ENCODE measurements at regions not wholly inside any gene's neighbourhood (a gene's known extent, or its start where the extent isn't known, plus 50 kb on each side); places are given as distances from the start of the nearest gene placed in this dataset.

DNA sequence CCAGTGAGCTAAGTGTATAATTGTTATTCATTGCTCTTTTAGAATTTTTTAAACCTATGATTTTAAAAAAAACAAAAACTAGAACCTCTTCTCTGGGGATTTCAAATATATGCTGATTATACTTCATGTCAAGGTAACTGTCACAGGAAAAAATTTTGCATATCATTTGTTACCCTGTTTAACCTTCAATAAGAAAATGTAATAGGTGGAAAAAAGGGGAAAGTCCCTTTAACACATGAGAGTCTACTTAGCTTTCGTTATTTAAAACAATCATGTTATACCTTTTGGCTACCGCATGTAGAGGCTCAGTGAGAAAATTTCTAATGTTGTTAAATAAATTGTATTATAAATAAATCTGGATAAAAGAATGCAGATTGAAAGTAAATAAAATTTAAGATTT, 190.1 kb upstream of the AKR1E2 start:
- peaks cover 6 to 17% of the 10 kb centered on the region in 2 donors for H3K4me1 ChIP-seq (ENCODE audit: control insufficient read depth in 1 of 2, low read depth in 2 of 2)
- H3K27me3 ChIP-seq (replicated peaks; ENCODE audit: insufficient read depth), result no peaks in the 10 kb centered on the region
- H3K9me3 ChIP-seq, result no peaks in the 10 kb centered on the region
- H3K27ac ChIP-seq, result no peak overlapping the region
- no peak overlapping the region for H3K4me3 ChIP-seq
- no peaks in the 10 kb centered on the region for H3K36me3 ChIP-seq
- TF ChIP-seq, protein P1, sequence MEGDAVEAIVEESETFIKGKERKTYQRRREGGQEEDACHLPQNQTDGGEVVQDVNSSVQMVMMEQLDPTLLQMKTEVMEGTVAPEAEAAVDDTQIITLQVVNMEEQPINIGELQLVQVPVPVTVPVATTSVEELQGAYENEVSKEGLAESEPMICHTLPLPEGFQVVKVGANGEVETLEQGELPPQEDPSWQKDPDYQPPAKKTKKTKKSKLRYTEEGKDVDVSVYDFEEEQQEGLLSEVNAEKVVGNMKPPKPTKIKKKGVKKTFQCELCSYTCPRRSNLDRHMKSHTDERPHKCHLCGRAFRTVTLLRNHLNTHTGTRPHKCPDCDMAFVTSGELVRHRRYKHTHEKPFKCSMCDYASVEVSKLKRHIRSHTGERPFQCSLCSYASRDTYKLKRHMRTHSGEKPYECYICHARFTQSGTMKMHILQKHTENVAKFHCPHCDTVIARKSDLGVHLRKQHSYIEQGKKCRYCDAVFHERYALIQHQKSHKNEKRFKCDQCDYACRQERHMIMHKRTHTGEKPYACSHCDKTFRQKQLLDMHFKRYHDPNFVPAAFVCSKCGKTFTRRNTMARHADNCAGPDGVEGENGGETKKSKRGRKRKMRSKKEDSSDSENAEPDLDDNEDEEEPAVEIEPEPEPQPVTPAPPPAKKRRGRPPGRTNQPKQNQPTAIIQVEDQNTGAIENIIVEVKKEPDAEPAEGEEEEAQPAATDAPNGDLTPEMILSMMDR (IDR thresholded peaks at IDR 0.05), result no peak
- DNase-seq (ENCODE audit: low spot score), result no peak
- no peak for ATAC-seq (ENCODE audit: insufficient number of reproducible peaks, low FRiP score, low read depth)

DNA sequence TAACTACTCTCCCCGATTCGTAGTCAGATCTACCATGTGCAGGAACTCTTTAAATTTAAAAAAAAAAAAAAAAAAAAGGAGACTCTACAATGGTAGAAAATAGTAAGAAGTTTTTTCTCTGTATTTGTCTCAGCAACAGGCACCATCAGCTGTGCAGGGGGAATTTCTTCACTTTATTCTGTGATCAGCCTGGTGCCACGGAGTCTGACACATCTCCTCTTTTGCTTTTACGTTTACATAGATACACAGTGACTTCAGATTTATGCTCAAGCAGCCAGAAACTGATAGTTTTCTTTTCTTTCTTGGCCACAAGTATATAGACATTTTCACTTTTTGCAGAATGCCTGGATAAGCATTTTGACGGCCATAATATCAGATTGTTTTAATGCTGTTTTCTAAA, 190.6 kb upstream of the AKR1E2 start:
- Histone ChIP-seq H3K4me3 (no peak overlapping the region), H3K4me1 (ENCODE audit: control insufficient read depth in 1 of 2, low read depth in 2 of 2) (peaks cover 1 to 12% of the 10 kb centered on the region in 2 donors), H3K27ac (no peak overlapping the region), H3K27me3 (replicated peaks; ENCODE audit: insufficient read depth) (no peaks in the 10 kb centered on the region), H3K9me3 (no peaks in the 10 kb centered on the region), H3K36me3 (no peaks in the 10 kb centered on the region)
- TF ChIP-seq, protein P1 (IDR thresholded peaks at IDR 0.05), result no peak
- ATAC-seq (ENCODE audit: insufficient number of reproducible peaks, low FRiP score, low read depth) (no peak), DNase-seq (ENCODE audit: low spot score) (no peak)

DNA sequence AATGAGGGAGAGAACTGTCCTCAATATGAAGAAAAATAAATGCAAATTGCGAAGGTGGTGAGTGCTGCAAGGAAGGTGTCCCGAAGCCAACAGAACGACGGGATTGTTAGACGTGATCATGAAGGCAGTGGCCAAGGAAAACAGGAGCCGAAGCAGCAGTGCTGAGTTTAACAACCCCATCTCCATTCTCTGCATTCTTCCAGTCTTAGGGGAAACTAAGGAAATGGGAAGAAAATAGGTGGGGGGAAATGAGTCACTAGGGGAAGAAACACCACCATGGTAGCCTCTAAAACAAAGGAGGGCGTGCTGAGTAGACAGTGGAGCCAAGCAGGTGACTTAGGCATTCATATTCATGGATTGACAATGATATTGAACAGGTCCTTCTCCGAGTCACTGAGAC, 192.2 kb upstream of the AKR1E2 start:
- TF ChIP-seq, protein P1 (IDR thresholded peaks at IDR 0.05), result no peak

DNA sequence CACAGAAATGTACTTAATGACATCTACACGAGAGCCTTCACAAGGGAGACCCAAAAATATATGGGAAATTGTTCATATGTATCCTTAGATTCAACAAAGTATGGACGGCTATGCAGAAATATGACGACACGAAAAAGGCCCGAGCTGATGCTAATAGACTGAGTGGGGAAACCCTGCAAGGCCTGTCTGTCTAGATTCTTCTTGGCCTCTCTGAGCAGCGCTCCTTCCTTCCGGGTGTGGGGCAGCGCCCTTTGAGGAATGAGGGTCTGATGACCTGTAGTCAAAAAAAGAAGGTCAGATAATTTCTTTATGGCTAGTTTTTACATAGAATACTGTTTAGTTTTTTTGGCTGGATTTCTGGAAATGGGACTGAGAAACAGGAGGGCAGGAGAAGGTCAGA, 192.8 kb upstream of the AKR1E2 start:
- TF ChIP-seq, protein P1 (IDR thresholded peaks at IDR 0.05), result no peak
- Histone ChIP-seq H3K36me3 (no peaks in the 10 kb centered on the region), H3K4me3 (no peak overlapping the region), H3K9me3 (no peaks in the 10 kb centered on the region), H3K27me3 (replicated peaks; ENCODE audit: insufficient read depth) (no peaks in the 10 kb centered on the region), H3K27ac (no peak overlapping the region), H3K4me1 (ENCODE audit: control insufficient read depth in 1 of 2, low read depth in 2 of 2) (no peaks in the 10 kb centered on the region)
- ATAC-seq (ENCODE audit: insufficient number of reproducible peaks, low FRiP score, low read depth) (no peak), DNase-seq (ENCODE audit: low spot score) (no peak)

More for the DNA sequence above, 192.2 kb upstream of the AKR1E2 start:
- DNase-seq (ENCODE audit: low spot score) (no peak), ATAC-seq (ENCODE audit: insufficient number of reproducible peaks, low FRiP score, low read depth) (no peak)
- Histone ChIP-seq H3K27me3 (replicated peaks; ENCODE audit: insufficient read depth) (no peaks in the 10 kb centered on the region), H3K4me3 (no peak overlapping the region), H3K27ac (no peak overlapping the region), H3K4me1 (ENCODE audit: control insufficient read depth in 1 of 2, low read depth in 2 of 2) (no peaks in the 10 kb centered on the region), H3K36me3 (no peaks in the 10 kb centered on the region), H3K9me3 (no peaks in the 10 kb centered on the region)

DNA sequence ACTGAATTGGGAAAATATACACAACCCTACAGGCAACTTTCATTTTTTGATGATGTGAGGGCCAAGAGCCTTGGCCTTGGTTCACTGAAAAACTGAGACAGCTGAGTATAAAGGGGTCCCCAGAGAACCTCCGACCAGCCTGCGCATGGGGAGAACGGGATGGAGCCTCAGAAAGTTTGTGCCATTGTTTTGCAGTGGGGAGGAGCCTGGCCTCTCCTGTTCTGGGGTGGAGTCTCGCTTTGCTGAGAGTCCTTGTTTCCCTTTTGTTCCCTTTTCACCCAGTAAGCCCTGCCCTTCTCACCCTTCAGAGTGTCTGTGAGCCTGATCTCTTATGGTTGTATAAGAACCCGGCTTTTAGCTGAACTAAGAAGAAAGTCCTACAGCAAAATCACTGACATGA, 193.2 kb upstream of the AKR1E2 start:
- DNase-seq (ENCODE audit: low spot score) (no peak), ATAC-seq (ENCODE audit: insufficient number of reproducible peaks, low FRiP score, low read depth) (no peak)
- Histone ChIP-seq H3K36me3 (no peaks in the 10 kb centered on the region), H3K4me1 (ENCODE audit: control insufficient read depth in 1 of 2, low read depth in 2 of 2) (no peaks in the 10 kb centered on the region), H3K27ac (no peak overlapping the region), H3K27me3 (replicated peaks; ENCODE audit: insufficient read depth) (no peaks in the 10 kb centered on the region), H3K9me3 (no peaks in the 10 kb centered on the region), H3K4me3 (no peak overlapping the region)
- TF ChIP-seq, protein P1 (IDR thresholded peaks at IDR 0.05), result no peak
